Panc1 (cell line): ENCODE measurements at regions not wholly inside any gene's neighbourhood (a gene's known extent, or its start where the extent isn't known, plus 50 kb on each side); places are given as distances from the start of the nearest gene placed in this dataset.

Experiments used
- ATAC-seq: fragments of 200-7000 bp; cut with Tn5 transposase; 2 replicates; pipeline ENCODE4 v1.9.1; 2020; ENCODE audit warnings: mild to moderate bottlenecking, moderate library complexity
- BruUV-seq: library from RNA; stranded (reverse); fragments of 400-500 nt; replicated peaks from 2 replicates; lab custom pipeline; 2021; lab: Mats Ljungman, UMichigan
- CTCF ChIA-PET: fragments of 300-600 bp; sonication (Branson Sonifier 250); formaldehyde crosslinking; loops from one replicate; lab custom pipeline; 2022; ENCODE audit warnings: antibody characterized with exemption; lab: Charles Lee
- POLR2A ChIA-PET: fragments of 300-600 bp; sonication (Branson Sonifier 250); formaldehyde crosslinking; loops from one replicate; lab custom pipeline; 2022; ENCODE audit warnings: antibody characterized with exemption; lab: Charles Lee
- DNase-seq: peaks from one replicate; pipeline ENCODE4 v3.0.0-alpha.2; 2010; ENCODE audit warnings: low read depth, low spot score
- H3K27ac ChIP-seq: 2 replicates; pipeline ENCODE4 v1.5.1; 2011; ENCODE audit warnings: mild to moderate bottlenecking, low read length, inconsistent platforms
- H3K27me3 ChIP-seq: fragments of 200-500 bp; sonication (Bioruptor generic); 2 replicates; pipeline ENCODE4 v1.6.0; 2014; ENCODE audit warnings: low read length, inconsistent platforms; ENCODE audit not compliant: control insufficient read depth, insufficient read depth
- H3K36me3 ChIP-seq: fragments of 200-500 bp; sonication (Bioruptor generic); 2 replicates; pipeline ENCODE4 v1.5.1; 2014; ENCODE audit warnings: inconsistent platforms, mild to moderate bottlenecking, low read length, moderate library complexity; ENCODE audit not compliant: control insufficient read depth, insufficient read depth
- H3K4me1 ChIP-seq: 2 replicates; pipeline ENCODE4 v1.5.1; 2011; ENCODE audit warnings: inconsistent platforms, mild to moderate bottlenecking, low read length, moderate library complexity; ENCODE audit not compliant: control insufficient read depth, insufficient read depth
- H3K4me3 ChIP-seq, 2 experiments: 2 replicates each; pipeline ENCODE4 v1.5.1; 2011 to 2012; ENCODE audit warnings: low read depth in 2 of 2, low read length in 2 of 2, mild to moderate bottlenecking in 2 of 2, inconsistent platforms in 1 of 2, moderate library complexity in 1 of 2
- H3K9me3 ChIP-seq: fragments of 200-500 bp; sonication (Bioruptor generic); 2 replicates; pipeline ENCODE4 v1.5.1; 2014; ENCODE audit warnings: low read depth, mild to moderate bottlenecking, inconsistent platforms, low read length, moderate library complexity; ENCODE audit not compliant: control insufficient read depth, insufficient read depth
- CTCF ChIP-seq: fragments of 450-650 bp; IDR thresholded peaks from 2 replicates; pipeline ENCODE4 v1.5.1; 2017; ENCODE audit warnings: mild to moderate bottlenecking
- POLR2AphosphoS5 ChIP-seq: IDR thresholded peaks from 2 replicates; pipeline ENCODE4 v1.6.1; 2012; ENCODE audit warnings: mild to moderate bottlenecking, low read depth, low read length, moderate library complexity
- REST ChIP-seq, 2 experiments: IDR thresholded peaks; 2 replicates each; pipeline ENCODE4 v1.6.1; 2011 to 2012; ENCODE audit warnings: low read depth in 2 of 2, control low read depth in 1 of 2, low read length in 1 of 2, mild to moderate bottlenecking in 1 of 2, moderate library complexity in 1 of 2; ENCODE audit not compliant: insufficient read depth in 1 of 2
- SIN3A ChIP-seq: IDR thresholded peaks from 2 replicates; pipeline ENCODE4 v1.6.1; 2012; ENCODE audit warnings: low read depth, mild to moderate bottlenecking, low read length, moderate library complexity, borderline replicate concordance; ENCODE audit not compliant: insufficient read depth
- TCF7L2 ChIP-seq: IDR thresholded peaks from 2 replicates; pipeline ENCODE4 v1.6.1; 2011; ENCODE audit warnings: mild to moderate bottlenecking, low read depth, low read length, inconsistent platforms
- in situ Hi-C: cut with HindIII; loops from 2 replicates; pipeline ENCODE4 v1.10.0; 2016; ENCODE audit warnings: low sequenced_read_pairs, low pct_unique_long_range_greater_than_20kb
- intact Hi-C: fragments of 100-400 bp; cut with micrococcal nuclease; formaldehyde crosslinking; loops from one replicate; pipeline ENCODE4 v1.10.0; 2022; ENCODE audit not compliant: unreplicated experiment

GRCh38 chr7:52616552-52616951 lies 418.9 kb upstream of the POM121L12 start:
- BruUV-seq = no TSS peak

GRCh38 chr7:52615021-52615695 lies 420.3 kb upstream of the POM121L12 start:
- CTCF ChIA-PET = no interaction called here
- Histone ChIP-seq H3K27me3 (no peaks in the 10 kb centered on the region), H3K4me3 (no peak overlapping the region), H3K27ac (no peak overlapping the region), H3K36me3 (no peaks in the 10 kb centered on the region), H3K9me3 (peaks cover 2% of the 10 kb centered on the region; the same call in 1 of the 2 replicates), H3K4me1 (no peaks in the 10 kb centered on the region)
- no peak for TF ChIP-seq SIN3A
- TF ChIP-seq REST (IDR thresholded peaks at IDR 0.05; ENCODE audit: insufficient read depth in 1 of 2, low read depth in 2 of 2, low read length in 1 of 2) = no peak
- TF ChIP-seq TCF7L2 = no peak
- TF ChIP-seq CTCF = no peak
- TF ChIP-seq POLR2AphosphoS5 = no peak
- no peak for DNase-seq
- no peak for ATAC-seq
- in situ Hi-C loops (no loop called here), intact Hi-C loops (no loop called here)
- POLR2A ChIA-PET = no interaction called here
- no TSS peak for BruUV-seq

More at GRCh38 chr7:52616552-52616951, 418.9 kb upstream of the POM121L12 start:
- no peaks in the 10 kb centered on the region for H3K4me1 ChIP-seq
- in situ Hi-C loops (no loop called here), intact Hi-C loops (no loop called here)
- TF ChIP-seq REST (IDR thresholded peaks at IDR 0.05; ENCODE audit: insufficient read depth in 1 of 2, low read depth in 2 of 2, low read length in 1 of 2) (no peak), CTCF (no peak), SIN3A (no peak), TCF7L2 (no peak)
- H3K27me3 ChIP-seq = no peaks in the 10 kb centered on the region
- no peak for DNase-seq
- H3K9me3 ChIP-seq = peaks cover 2% of the 10 kb centered on the region; the same call in 1 of the 2 replicates
- no peak for ATAC-seq
- no peak overlapping the region for H3K4me3 ChIP-seq
- no peaks in the 10 kb centered on the region for H3K36me3 ChIP-seq
- CTCF ChIA-PET = no interaction called here
- POLR2A ChIA-PET = no interaction called here
- no peak overlapping the region for H3K27ac ChIP-seq
